Ramos (cell line): ENCODE measurements at regions not wholly inside any gene's neighbourhood (a gene's known extent, or its start where the extent isn't known, plus 50 kb on each side); places are given as distances from the start of the nearest gene placed in this dataset.

Source experiments
- in situ Hi-C: fragments of 300-500 bp; cut with MboI; formaldehyde crosslinking; loops from one replicate; pipeline ENCODE4 v1.14.3; 2022; ENCODE audit warnings: low sequenced_read_pairs; ENCODE audit not compliant: unreplicated experiment

GRCh38 chr5:147018812-147019211, 140.3 kb upstream of the PPP2R2B start:
- in situ Hi-C loops, result no loop called here

- in situ Hi-C loops, result no loop called here
Measured at GRCh38 chr5:147036691-147037245, 158.2 kb upstream of the PPP2R2B start.

GRCh38 chr5:147037515-147038205, 159.1 kb upstream of the PPP2R2B start:
- in situ Hi-C loops, result no loop called here

GRCh38 chr5:147040856-147041255, 162.3 kb upstream of the PPP2R2B start:
- in situ Hi-C loops, result no loop called here

- in situ Hi-C loops, result no loop called here
Measured at GRCh38 chr5:147044572-147045273, 166.2 kb upstream of the PPP2R2B start.

GRCh38 chr5:147045290-147045689, 166.7 kb upstream of the PPP2R2B start:
- in situ Hi-C loops, result no loop called here

- in situ Hi-C loops, result no loop called here
Measured at GRCh38 chr5:147046281-147046680, 167.7 kb upstream of the PPP2R2B start.

GRCh38 chr5:147046894-147047293, 168.3 kb upstream of the PPP2R2B start:
- in situ Hi-C loops, result no loop called here

- in situ Hi-C loops, result no loop called here
Measured at GRCh38 chr5:147049764-147050163, 171.2 kb upstream of the PPP2R2B start.

- in situ Hi-C loops, result no loop called here
Measured at GRCh38 chr5:147050172-147050571, 171.6 kb upstream of the PPP2R2B start.

- in situ Hi-C loops, result no loop called here
Measured at GRCh38 chr5:147051193-147051592, 172.6 kb upstream of the PPP2R2B start.

GRCh38 chr5:147052519-147052918, 174.0 kb upstream of the PPP2R2B start:
- in situ Hi-C loops, result no loop called here

GRCh38 chr5:147055089-147055826, 176.7 kb upstream of the PPP2R2B start:
- in situ Hi-C loops, result no loop called here

- in situ Hi-C loops, result no loop called here
Measured at GRCh38 chr5:147055850-147056566, 177.5 kb upstream of the PPP2R2B start.

- in situ Hi-C loops, result no loop called here
Measured at GRCh38 chr5:147057051-147057450, 177.8 kb upstream of the STK32A start.

- in situ Hi-C loops, result no loop called here
Measured at GRCh38 chr5:147061431-147061830, 173.4 kb upstream of the STK32A start.

GRCh38 chr5:147062427-147062826, 172.4 kb upstream of the STK32A start:
- in situ Hi-C loops, result no loop called here

- in situ Hi-C loops, result no loop called here
Measured at GRCh38 chr5:147063943-147064342, 170.9 kb upstream of the STK32A start.

- in situ Hi-C loops, result no loop called here
Measured at GRCh38 chr5:147065071-147065470, 169.8 kb upstream of the STK32A start.

GRCh38 chr5:147068998-147069397, 165.8 kb upstream of the STK32A start:
- in situ Hi-C loops, result no loop called here
